ENCODE measurements at regions not wholly inside any gene's neighbourhood (a gene's known extent, or its start where the extent isn't known, plus 50 kb on each side); places are given as distances from the start of the nearest gene placed in this dataset.
"Not testable (repeated sequence)": the region's sequence is repeated elsewhere in the genome, so short reads cannot be mapped to it uniquely, and the experiment has no call there.

DNA sequence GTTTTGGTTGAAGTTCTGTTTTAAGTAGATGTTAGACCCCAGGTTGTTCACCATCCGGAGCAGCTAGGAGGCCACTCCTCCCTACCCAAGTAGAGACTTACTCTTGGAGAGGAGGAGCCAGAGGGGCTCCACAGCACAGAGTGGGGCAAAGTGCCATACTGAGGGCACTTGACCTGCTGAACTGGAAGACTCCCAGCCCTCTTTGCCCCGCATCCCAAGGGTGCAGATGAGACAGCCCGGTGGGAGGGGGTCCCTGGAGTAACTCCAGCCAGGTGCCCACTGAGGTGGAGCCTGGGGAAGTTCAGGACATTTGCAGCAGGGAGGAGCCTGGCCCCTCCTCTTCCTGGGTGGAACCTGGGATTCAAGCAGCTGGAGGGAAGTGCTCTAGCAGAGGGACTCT is 102.1 kb upstream of the GPR6 start:
- Histone ChIP-seq H3K27me3 (ENCODE audit: control insufficient read depth in 2 of 2, insufficient read depth in 1 of 2, low read length in 1 of 2) (no peaks in the 10 kb centered on the region), H3K36me3 (ENCODE audit: control insufficient read depth in 2 of 2, insufficient read depth in 2 of 2, low read length in 1 of 2) (no peaks in the 10 kb centered on the region), H3K27ac (ENCODE audit: low read depth in 1 of 2, low read length in 1 of 2) (no peak overlapping the region), H3K4me1 (ENCODE audit: control insufficient read depth in 2 of 2, insufficient read depth in 2 of 2, low read length in 2 of 2) (no peaks in the 10 kb centered on the region), H3K4me3 (ENCODE audit: low read length in 2 of 2) (no peak overlapping the region), H3K9me3 (ENCODE audit: control insufficient read depth in 2 of 2, insufficient read depth in 1 of 2, low read length in 1 of 2) (peaks cover 0 to 4% of the 10 kb centered on the region in 2 donors)
- no peak for DNase-seq (ENCODE audit: low read depth in 6 of 9, low spot score in 9 of 9)
- WGBS, result 93% methylated on average over 3 of the region's 3 CpGs

DNA sequence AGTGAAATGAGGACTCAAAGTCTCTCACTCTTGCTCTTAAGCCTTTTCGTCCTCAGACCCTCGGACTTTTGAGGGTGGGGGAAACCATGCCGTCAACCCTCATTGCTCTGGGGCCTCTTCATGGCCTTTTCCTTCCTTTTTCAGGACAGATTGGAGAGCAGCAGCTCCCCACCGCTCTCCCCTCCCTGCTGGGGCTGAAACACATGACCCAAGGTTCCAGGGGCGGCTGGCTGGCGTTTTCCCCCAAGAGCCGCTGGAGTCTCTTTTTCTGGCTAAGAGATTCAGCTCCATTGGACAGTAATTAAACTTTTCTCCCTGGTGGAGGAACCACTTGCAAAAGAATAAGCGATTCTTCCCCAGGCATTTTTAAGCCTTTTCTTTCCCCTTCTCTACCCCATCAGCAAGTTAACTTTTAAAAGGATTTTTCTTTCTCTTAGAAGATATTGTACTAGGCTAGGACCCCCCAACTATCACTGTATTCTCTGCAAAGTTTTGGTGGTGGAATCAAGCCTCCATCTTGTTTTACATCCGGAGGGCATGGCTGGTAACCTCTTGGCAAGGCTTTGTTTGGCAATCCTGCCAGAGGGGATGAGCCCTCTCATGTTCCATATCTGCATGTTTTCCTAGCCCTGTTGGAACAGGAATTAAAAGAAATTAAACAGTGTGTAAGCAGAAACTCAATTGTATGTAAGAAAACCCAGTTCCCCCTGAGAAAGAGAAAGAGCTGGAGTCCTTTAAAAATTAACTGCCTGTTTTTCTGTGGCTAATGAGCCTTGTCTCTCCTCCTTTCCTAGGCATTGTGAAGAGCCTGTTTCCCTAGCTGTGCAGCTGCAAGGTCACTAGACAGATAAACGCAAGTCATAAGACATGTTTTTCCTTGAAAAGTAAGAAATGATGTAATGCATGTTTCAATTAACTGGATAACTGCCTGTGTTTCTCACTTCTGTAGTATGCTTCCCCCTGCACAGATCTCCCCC is 100.8 kb upstream of the GPR6 start:
- 82% methylated on average over 10 of the region's 10 CpGs for WGBS
- Histone ChIP-seq H3K36me3 (ENCODE audit: control insufficient read depth in 2 of 2, insufficient read depth in 2 of 2, low read length in 1 of 2) (no peaks in the 10 kb centered on the region), H3K4me1 (ENCODE audit: control insufficient read depth in 2 of 2, insufficient read depth in 2 of 2, low read length in 2 of 2) (no peaks in the 10 kb centered on the region), H3K9me3 (ENCODE audit: control insufficient read depth in 2 of 2, insufficient read depth in 1 of 2, low read length in 1 of 2) (peaks cover 0 to 4% of the 10 kb centered on the region in 2 donors), H3K27me3 (ENCODE audit: control insufficient read depth in 2 of 2, insufficient read depth in 1 of 2, low read length in 1 of 2) (no peaks in the 10 kb centered on the region), H3K4me3 (ENCODE audit: low read length in 2 of 2) (no peak overlapping the region), H3K27ac (ENCODE audit: low read depth in 1 of 2, low read length in 1 of 2) (no peak overlapping the region)
- no peak for DNase-seq (ENCODE audit: low read depth in 6 of 9, low spot score in 9 of 9)

- DNase-seq (ENCODE audit: low read depth in 6 of 9, low spot score in 9 of 9); H3K4me1 ChIP-seq (ENCODE audit: control insufficient read depth in 2 of 2, insufficient read depth in 2 of 2, low read length in 2 of 2); H3K36me3 ChIP-seq (ENCODE audit: control insufficient read depth in 2 of 2, insufficient read depth in 2 of 2, low read length in 1 of 2); H3K27ac ChIP-seq (ENCODE audit: low read depth in 1 of 2, low read length in 1 of 2); H3K27me3 ChIP-seq (ENCODE audit: control insufficient read depth in 2 of 2, insufficient read depth in 1 of 2, low read length in 1 of 2); H3K9me3 ChIP-seq (ENCODE audit: control insufficient read depth in 2 of 2, insufficient read depth in 1 of 2, low read length in 1 of 2); H3K4me3 ChIP-seq (ENCODE audit: low read length in 2 of 2): not testable (repeated sequence)
- WGBS, result 95% methylated on average over 9 of the region's 9 CpGs
Measured at GRCh38 chr6:109878005-109878690, 100.0 kb upstream of the GPR6 start.

DNA sequence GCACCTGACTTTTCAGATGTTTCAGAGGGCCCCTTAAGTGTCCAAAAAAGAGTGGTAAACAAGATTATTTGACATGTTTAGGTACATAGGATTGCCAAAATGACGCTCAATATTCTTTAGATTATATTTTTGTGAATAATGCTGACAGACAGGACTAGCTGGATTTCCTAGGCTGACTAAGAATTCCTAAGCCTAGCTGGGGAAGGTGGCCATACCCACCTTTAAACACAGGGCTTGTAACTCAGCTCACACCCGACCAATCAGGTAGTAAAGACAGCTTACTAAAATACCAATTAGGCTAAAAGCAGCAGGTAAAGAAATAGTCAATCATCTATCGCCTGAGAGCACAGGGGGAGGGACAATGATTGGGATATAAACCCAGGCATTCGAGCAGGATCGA is 99.0 kb upstream of the GPR6 start:
- H3K27ac ChIP-seq (ENCODE audit: low read depth in 1 of 2, low read length in 1 of 2); H3K4me3 ChIP-seq (ENCODE audit: low read length in 2 of 2): not testable (repeated sequence)

DNA sequence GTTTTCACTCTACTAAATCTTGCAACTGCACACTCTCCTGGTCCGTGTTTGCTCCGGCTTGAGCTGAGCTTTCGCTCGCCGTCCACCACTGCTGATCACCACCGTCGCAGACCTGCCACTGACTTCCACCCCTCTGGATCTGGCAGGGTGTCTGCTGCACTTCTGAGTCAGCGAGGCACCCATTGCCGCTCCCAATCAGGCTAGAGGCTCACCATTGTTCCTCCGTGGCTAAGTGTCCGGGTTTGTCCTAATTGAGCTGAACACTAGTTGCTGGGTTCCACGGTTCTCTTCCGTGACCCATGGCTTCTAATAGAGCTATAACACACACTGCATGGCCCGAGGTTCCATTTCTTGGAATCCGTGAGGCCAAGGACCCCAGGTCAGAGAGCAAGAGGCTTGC is 98.6 kb upstream of the GPR6 start:
- no peaks in the 10 kb centered on the region for H3K4me1 ChIP-seq (ENCODE audit: control insufficient read depth in 2 of 2, insufficient read depth in 2 of 2, low read length in 2 of 2)
- 97% methylated on average over 15 of the region's 15 CpGs for WGBS
- no peak overlapping the region for H3K4me3 ChIP-seq (ENCODE audit: low read length in 2 of 2)
- H3K9me3 ChIP-seq (ENCODE audit: control insufficient read depth in 2 of 2, insufficient read depth in 1 of 2, low read length in 1 of 2), result peaks cover 0 to 4% of the 10 kb centered on the region in 2 donors
- no peak for DNase-seq (ENCODE audit: low read depth in 6 of 9, low spot score in 9 of 9)
- H3K27ac ChIP-seq (ENCODE audit: low read depth in 1 of 2, low read length in 1 of 2), result no peak overlapping the region
- no peaks in the 10 kb centered on the region for H3K36me3 ChIP-seq (ENCODE audit: control insufficient read depth in 2 of 2, insufficient read depth in 2 of 2, low read length in 1 of 2)
- H3K27me3 ChIP-seq (ENCODE audit: control insufficient read depth in 2 of 2, insufficient read depth in 1 of 2, low read length in 1 of 2), result no peaks in the 10 kb centered on the region

More for the DNA sequence above, 99.0 kb upstream of the GPR6 start:
- not testable (repeated sequence) for H3K27me3 ChIP-seq (ENCODE audit: control insufficient read depth in 2 of 2, insufficient read depth in 1 of 2, low read length in 1 of 2); H3K4me1 ChIP-seq (ENCODE audit: control insufficient read depth in 2 of 2, insufficient read depth in 2 of 2, low read length in 2 of 2); DNase-seq (ENCODE audit: low read depth in 6 of 9, low spot score in 9 of 9); H3K36me3 ChIP-seq (ENCODE audit: control insufficient read depth in 2 of 2, insufficient read depth in 2 of 2, low read length in 1 of 2); H3K9me3 ChIP-seq (ENCODE audit: control insufficient read depth in 2 of 2, insufficient read depth in 1 of 2, low read length in 1 of 2)
- 94% methylated on average over 5 of the region's 5 CpGs for WGBS

DNA sequence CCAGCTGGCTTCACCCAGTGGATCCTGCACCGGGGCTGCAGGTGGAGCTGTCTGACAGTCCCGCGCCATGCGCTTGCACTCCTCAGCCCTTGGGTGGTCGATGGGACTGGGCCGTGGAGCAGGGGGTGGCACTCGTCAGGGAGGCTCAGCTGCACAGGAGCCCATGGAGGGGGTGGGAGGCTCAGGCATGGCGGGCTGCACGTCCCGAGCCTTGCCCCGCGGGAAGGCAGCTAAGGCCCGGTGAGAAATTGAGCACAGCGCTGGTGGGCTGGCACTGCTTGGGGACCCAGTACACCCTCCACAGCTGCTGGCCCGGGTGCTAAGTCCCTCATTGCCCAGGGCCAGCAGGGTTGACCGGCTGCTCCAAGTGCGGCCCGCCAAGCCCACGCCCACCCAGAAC is 97.0 kb upstream of the GPR6 start:
- H3K4me1 ChIP-seq (ENCODE audit: control insufficient read depth in 2 of 2, insufficient read depth in 2 of 2, low read length in 2 of 2); H3K4me3 ChIP-seq (ENCODE audit: low read length in 2 of 2); H3K27me3 ChIP-seq (ENCODE audit: control insufficient read depth in 2 of 2, insufficient read depth in 1 of 2, low read length in 1 of 2); DNase-seq (ENCODE audit: low read depth in 6 of 9, low spot score in 9 of 9); H3K27ac ChIP-seq (ENCODE audit: low read depth in 1 of 2, low read length in 1 of 2); H3K36me3 ChIP-seq (ENCODE audit: control insufficient read depth in 2 of 2, insufficient read depth in 2 of 2, low read length in 1 of 2); H3K9me3 ChIP-seq (ENCODE audit: control insufficient read depth in 2 of 2, insufficient read depth in 1 of 2, low read length in 1 of 2): not testable (repeated sequence)
- WGBS, result 98% methylated on average over 19 of the region's 19 CpGs

- H3K4me1 ChIP-seq (ENCODE audit: control insufficient read depth in 2 of 2, insufficient read depth in 2 of 2, low read length in 2 of 2); H3K27ac ChIP-seq (ENCODE audit: low read depth in 1 of 2, low read length in 1 of 2); H3K27me3 ChIP-seq (ENCODE audit: control insufficient read depth in 2 of 2, insufficient read depth in 1 of 2, low read length in 1 of 2); DNase-seq (ENCODE audit: low read depth in 6 of 9, low spot score in 9 of 9); H3K4me3 ChIP-seq (ENCODE audit: low read length in 2 of 2); H3K36me3 ChIP-seq (ENCODE audit: control insufficient read depth in 2 of 2, insufficient read depth in 2 of 2, low read length in 1 of 2); H3K9me3 ChIP-seq (ENCODE audit: control insufficient read depth in 2 of 2, insufficient read depth in 1 of 2, low read length in 1 of 2): not testable (repeated sequence)
- 98% methylated on average over 1 of the region's 1 CpG for WGBS
Measured at GRCh38 chr6:109881953-109882490, 96.1 kb upstream of the GPR6 start.

DNA sequence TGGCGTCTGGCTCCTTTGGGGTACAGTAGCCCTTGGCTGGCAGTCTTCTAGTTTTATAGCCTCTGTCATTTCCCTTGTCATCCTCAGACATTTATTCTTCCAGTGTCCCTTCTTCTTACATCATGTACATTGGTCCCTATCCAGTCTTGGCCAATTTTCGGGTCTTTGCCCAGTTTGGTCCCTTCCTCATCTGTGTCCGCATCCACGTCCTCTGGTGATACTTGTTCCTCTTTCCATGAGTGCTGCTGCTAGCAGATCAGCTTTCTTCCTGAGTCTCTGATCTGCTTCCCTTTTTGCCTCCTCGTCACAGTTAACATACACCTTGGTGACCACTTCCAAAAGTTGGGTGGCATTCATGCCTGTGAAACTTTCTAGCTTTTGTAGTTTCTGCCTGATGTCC is 86.2 kb upstream of the GPR6 start:
- H3K36me3 ChIP-seq (ENCODE audit: control insufficient read depth in 2 of 2, insufficient read depth in 2 of 2, low read length in 1 of 2), result no peaks in the 10 kb centered on the region
- H3K4me3 ChIP-seq (ENCODE audit: low read length in 2 of 2), result no peak overlapping the region
- H3K9me3 ChIP-seq (ENCODE audit: control insufficient read depth in 2 of 2, insufficient read depth in 1 of 2, low read length in 1 of 2), result peaks cover 0 to 2% of the 10 kb centered on the region in 2 donors
- H3K27ac ChIP-seq (ENCODE audit: low read depth in 1 of 2, low read length in 1 of 2), result no peak overlapping the region
- no peaks in the 10 kb centered on the region for H3K4me1 ChIP-seq (ENCODE audit: control insufficient read depth in 2 of 2, insufficient read depth in 2 of 2, low read length in 2 of 2)
- no peaks in the 10 kb centered on the region for H3K27me3 ChIP-seq (ENCODE audit: control insufficient read depth in 2 of 2, insufficient read depth in 1 of 2, low read length in 1 of 2)
- DNase-seq (ENCODE audit: low read depth in 6 of 9, low spot score in 9 of 9), result no peak
- 44% methylated on average over 5 of the region's 5 CpGs for whole genome bisulfite sequencing
